Activated T-helper 9 cell treated with anti-CD3 and anti-CD28 coated beads, Interleukin-2, amount 50 U/mL, for 16 hours (primary cell): ENCODE measurements at regions not wholly inside any gene's neighbourhood (a gene's known extent, or its start where the extent isn't known, plus 50 kb on each side); places are given as distances from the start of the nearest gene placed in this dataset.

ENCODE experiments used
- DNase-seq: peaks from one replicate; pipeline ENCODE4 v3.0.0-alpha.2; 2020; ENCODE audit warnings: low read depth

- no peak for DNase-seq
These were observed 305.6 kb downstream of the PTEN start for GRCh38 chr10:88169037-88169319.

- DNase-seq: no peak
These were observed 307.2 kb downstream of the PTEN start for GRCh38 chr10:88170628-88171027.

DNA sequence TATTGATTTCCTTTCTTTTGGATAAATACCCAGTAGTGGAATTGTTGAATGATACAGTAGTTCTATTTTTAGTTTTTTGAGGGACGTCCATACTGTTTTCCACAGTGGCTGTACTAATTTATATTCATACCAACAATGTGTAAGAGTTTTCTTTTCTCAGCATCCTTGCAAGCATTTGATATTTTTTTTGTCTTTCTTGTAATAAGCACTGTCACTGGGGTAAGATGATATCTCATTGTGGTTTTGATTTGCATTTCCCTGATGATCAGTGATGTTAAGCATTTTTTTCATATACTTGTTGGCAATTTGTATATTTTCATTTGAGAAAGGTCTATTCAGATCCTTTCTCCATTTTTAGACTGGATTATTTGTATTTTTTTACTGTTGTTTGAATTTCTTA, 308.7 kb downstream of the PTEN start:
- DNase-seq: no peak

GRCh38 chr10:88174391-88174790, 311.0 kb downstream of the PTEN start:
- DNase-seq: no peak

- no peak for DNase-seq
These were observed 315.3 kb downstream of the PTEN start for GRCh38 chr10:88178758-88179157.

DNA sequence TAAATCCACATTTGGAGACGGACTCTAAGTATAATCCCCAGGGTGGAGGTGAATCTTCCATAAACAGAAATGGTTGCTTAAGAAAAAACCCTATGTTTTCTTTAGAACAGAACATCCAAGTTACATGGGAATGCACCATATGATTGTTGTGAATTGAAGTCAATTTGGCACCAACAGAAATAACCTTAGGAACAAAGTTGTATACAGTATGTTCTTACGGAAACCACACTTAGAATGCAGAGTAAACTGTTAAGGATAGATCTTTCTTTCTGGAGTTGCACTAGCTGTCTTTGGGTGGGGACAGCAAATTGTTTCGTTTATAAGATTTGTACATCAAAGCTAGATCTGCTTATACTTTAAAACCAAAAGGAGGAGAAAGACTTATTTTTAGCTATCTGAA, 316.4 kb downstream of the PTEN start:
- DNase-seq: no peak

DNA sequence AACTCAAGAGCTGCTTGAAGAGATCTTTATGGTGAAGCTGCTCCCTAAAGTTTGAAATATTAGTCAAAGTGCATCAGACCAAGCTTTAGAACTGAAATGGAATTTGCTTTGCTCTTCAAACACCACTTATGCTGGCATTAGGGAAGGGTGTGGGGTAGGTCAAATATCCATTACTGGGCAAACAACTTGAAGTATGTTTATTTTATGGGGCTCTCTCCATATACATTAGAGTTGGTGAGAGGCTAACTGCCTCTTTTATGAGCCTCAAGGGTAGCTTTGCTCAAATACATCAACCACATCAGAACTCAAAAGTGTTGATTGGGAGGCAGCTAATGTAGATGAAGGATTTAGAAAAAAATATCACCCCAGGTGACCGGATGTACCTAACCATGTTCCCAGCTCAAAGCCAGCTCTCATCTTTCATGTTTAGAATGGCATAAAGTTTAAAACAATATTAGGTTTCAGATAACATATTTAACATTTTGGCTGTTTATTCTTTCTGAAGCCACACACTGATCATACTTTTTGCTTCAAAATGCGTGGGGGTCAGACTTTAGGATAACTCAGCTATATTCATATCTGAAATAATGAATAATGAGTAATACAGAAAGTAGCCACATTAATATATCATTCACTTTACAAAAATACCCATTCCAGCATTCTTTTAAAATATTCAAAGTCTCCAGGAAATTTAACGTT, 318.6 kb downstream of the PTEN start:
- DNase-seq: no peak

GRCh38 chr10:88182601-88182930, 319.1 kb downstream of the PTEN start:
- DNase-seq: no peak

GRCh38 chr10:88184543-88185297, 321.3 kb downstream of the PTEN start:
- no peak for DNase-seq

- no peak for DNase-seq
These were observed 322.4 kb downstream of the PTEN start for GRCh38 chr10:88185830-88186229.

DNA sequence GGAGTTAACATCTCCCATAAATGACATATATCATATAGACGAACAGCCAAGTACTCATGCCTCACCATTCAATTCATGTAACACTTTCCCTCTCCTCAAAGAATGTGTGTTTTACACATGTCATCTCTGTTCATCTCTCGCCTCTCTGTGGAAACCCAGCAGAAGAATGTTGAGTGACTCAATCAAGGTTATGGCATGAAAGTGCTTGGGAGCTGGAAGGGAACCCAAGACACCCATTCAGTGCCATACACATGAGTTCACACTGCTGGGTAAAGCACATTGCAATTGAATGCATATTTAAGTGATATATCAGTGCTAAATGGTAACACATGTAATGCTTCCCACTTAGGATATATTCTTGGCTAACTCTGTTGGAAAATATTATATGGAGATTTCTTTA, 322.9 kb downstream of the PTEN start:
- DNase-seq: no peak

- DNase-seq: no peak
These were observed 324.0 kb downstream of the PTEN start for GRCh38 chr10:88187472-88187871.

- no peak for DNase-seq
These were observed 326.7 kb downstream of the PTEN start for GRCh38 chr10:88190123-88190522.

GRCh38 chr10:88190540-88191235, 327.3 kb downstream of the PTEN start:
- DNase-seq: no peak

- DNase-seq: no peak
These were observed 329.6 kb downstream of the PTEN start for GRCh38 chr10:88193018-88193417.

- DNase-seq: peak; percentile 4
These were observed 330.8 kb downstream of the PTEN start for GRCh38 chr10:88194041-88194887.

DNA sequence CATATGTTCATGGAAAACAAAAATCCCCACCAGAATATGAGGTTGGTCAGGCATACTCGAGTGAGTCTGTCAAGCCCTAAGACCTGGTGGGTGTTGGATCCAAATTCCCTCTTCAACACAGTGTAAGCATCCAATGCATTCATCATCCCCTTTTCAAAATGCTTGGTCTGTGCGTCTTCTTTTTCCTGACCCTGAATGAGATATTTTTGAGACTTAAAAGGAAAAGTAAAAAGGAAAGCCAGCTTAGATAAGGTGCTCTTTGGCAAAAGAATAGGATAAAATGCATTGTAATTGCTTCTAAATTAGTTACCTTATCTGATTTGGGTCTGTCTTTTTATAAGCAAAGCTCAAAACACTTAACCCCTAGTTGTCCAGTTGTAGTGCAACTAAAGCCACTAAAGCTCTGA, 331.5 kb downstream of the PTEN start:
- DNase-seq: no peak

DNA sequence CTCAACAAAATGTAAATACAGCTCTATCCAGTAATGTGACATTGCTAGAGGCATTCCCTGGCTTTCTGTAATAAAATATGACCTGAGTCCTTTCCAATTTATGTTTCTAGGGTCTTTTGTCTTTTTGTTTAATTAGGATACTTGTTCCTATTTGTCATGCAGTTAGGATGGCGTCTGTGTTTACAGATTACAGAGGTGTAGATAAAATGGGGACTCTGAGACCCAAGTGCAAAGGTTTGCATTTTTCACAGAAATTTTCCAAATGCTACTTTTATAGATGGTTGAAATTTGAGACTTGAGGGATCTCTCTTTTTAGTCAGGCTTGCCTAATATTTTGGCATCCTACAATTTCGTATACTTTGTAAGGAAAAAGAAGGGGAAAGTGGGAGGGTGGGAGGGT, 332.4 kb downstream of the PTEN start:
- DNase-seq: no peak

- no peak for DNase-seq
These were observed 332.9 kb downstream of the PTEN start for GRCh38 chr10:88196291-88196690.

DNA sequence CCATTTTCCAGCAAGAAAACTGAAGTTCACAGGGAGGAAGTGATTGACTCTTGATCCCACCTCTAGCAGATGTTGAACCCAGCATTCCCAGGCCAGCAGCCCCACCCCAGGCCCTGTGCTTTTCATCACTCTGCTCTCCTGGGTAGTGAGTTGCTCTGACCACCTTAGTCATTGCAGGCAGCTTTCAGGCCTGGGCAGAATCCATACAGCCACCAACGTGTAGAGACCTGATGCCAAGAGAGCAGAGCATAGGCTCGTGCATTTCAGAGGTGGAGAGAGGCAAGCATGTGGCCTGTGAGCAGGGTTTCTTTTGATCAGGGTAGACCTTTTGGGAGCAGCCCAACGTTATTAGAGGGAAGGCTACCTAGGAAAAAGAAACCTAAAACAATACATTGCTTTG, 334.6 kb downstream of the PTEN start:
- DNase-seq: no peak

- DNase-seq: no peak
These were observed 337.0 kb downstream of the PTEN start for GRCh38 chr10:88200312-88201032.
